ENCODE measurements at regions not wholly inside any gene's neighbourhood (a gene's known extent, or its start where the extent isn't known, plus 50 kb on each side); places are given as distances from the start of the nearest gene placed in this dataset.

DNA sequence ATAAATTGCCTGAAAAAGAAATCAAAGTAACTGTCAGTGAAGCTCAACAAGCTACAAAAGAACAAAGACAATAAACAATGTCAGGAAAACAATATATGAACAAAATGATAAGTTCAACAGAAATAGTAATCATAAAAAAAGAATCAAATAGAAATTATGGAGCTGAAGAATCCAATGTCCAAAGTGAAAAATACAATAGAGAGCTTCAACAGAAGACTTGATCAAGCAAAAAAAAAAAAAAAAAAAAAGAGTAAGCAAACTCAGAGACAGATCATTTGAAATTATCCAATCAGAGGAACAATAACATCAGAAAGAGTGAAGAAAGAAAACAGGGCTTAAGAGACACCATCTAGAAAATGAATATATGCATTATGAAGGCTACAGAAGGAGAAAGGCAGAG lies 251.4 kb upstream of the SAMSN1 start:
- no peak overlapping the region for H3K27ac ChIP-seq
- TF ChIP-seq, protein P1, sequence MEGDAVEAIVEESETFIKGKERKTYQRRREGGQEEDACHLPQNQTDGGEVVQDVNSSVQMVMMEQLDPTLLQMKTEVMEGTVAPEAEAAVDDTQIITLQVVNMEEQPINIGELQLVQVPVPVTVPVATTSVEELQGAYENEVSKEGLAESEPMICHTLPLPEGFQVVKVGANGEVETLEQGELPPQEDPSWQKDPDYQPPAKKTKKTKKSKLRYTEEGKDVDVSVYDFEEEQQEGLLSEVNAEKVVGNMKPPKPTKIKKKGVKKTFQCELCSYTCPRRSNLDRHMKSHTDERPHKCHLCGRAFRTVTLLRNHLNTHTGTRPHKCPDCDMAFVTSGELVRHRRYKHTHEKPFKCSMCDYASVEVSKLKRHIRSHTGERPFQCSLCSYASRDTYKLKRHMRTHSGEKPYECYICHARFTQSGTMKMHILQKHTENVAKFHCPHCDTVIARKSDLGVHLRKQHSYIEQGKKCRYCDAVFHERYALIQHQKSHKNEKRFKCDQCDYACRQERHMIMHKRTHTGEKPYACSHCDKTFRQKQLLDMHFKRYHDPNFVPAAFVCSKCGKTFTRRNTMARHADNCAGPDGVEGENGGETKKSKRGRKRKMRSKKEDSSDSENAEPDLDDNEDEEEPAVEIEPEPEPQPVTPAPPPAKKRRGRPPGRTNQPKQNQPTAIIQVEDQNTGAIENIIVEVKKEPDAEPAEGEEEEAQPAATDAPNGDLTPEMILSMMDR (IDR thresholded peaks at IDR 0.05): no peak
- no peaks in the 10 kb centered on the region for H3K9me3 ChIP-seq
- H3K4me1 ChIP-seq (ENCODE audit: control insufficient read depth in 1 of 2, insufficient read depth in 1 of 2, low read depth in 1 of 2, low read length in 1 of 2): no peaks in the 10 kb centered on the region
- H3K4me3 ChIP-seq (ENCODE audit: low read depth in 1 of 2, low read length in 1 of 2): no peak overlapping the region
- no peaks in the 10 kb centered on the region for H3K36me3 ChIP-seq
- no peaks in the 10 kb centered on the region for H3K27me3 ChIP-seq

DNA sequence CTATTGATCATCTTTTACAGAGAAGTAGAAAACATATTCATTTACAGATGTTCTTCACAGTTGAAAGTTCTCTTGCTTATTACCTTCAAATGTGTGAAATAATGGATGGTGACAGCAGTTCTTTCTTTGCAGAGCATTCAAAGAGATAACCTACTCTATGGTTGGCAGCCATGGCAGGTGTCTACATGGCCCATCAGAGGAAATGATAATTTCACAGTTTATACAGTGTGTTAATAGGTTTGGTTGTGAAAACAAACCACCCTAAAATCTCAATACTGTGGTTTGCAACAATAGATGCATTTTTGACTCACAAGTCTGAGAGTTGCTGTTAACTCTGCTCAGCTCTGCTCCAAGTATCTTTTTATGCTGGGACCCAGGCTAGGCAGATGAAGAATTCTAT lies 241.2 kb upstream of the SAMSN1 start:
- Histone ChIP-seq H3K27ac (no peak overlapping the region), H3K4me1 (ENCODE audit: control insufficient read depth in 1 of 2, insufficient read depth in 1 of 2, low read depth in 1 of 2, low read length in 1 of 2) (no peaks in the 10 kb centered on the region), H3K9me3 (no peaks in the 10 kb centered on the region), H3K27me3 (no peaks in the 10 kb centered on the region), H3K36me3 (no peaks in the 10 kb centered on the region), H3K4me3 (ENCODE audit: low read depth in 1 of 2, low read length in 1 of 2) (no peak overlapping the region)
- TF ChIP-seq, protein P1 (IDR thresholded peaks at IDR 0.05): no peak

DNA sequence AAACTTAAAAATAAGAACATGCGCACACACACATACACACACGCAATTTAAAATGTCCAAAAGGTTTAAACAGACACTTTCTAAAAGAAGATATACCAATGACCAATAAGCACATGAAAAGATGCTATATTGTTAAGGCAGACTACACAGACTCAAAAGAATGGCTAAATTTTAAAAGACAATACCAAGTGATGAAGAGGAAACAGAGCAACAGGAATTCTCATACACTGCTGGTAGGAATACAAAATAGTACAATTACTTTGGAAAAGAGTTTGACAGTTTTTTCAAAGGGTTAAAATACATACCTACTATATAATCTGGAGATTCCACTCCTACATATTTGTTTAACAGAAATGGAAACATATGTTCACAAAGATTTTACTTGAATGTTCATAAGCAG lies 239.6 kb upstream of the SAMSN1 start:
- no peaks in the 10 kb centered on the region for H3K36me3 ChIP-seq

DNA sequence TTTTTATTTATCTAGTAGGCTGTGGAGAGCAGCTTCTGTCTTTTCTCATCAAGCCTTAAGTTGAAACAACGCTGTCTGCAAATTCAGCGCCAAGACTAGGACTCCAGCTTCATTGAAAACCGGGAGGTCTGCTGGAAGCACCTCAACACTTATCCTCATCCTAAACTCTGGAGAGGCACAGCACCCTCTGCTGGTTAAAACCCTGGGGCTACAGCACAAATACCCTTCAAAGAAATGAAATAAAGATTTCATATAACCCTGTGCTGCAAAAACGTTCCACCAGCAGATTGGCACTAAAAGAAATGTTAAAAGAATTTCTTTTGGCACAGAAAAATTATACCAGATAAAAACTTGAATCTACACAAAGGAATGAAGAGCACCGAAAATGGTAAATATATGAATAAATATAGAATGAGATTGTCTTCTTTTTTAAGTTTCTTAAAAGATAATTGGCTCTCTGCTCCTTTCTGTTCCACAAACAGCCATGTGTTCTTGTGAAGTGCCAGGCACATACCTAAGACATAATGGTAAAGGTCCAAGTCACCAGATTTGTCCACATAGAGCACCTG lies 227.7 kb upstream of the SAMSN1 start:
- Histone ChIP-seq H3K4me3 (ENCODE audit: low read depth in 1 of 2, low read length in 1 of 2) (no peak overlapping the region), H3K9me3 (no peaks in the 10 kb centered on the region)

More for the DNA sequence above, 239.6 kb upstream of the SAMSN1 start:
- Histone ChIP-seq H3K27ac (no peak overlapping the region), H3K4me1 (ENCODE audit: control insufficient read depth in 1 of 2, insufficient read depth in 1 of 2, low read depth in 1 of 2, low read length in 1 of 2) (no peaks in the 10 kb centered on the region), H3K27me3 (no peaks in the 10 kb centered on the region), H3K4me3 (ENCODE audit: low read depth in 1 of 2, low read length in 1 of 2) (no peak overlapping the region), H3K9me3 (no peaks in the 10 kb centered on the region)
- TF ChIP-seq, protein P1 (IDR thresholded peaks at IDR 0.05): no peak

DNA sequence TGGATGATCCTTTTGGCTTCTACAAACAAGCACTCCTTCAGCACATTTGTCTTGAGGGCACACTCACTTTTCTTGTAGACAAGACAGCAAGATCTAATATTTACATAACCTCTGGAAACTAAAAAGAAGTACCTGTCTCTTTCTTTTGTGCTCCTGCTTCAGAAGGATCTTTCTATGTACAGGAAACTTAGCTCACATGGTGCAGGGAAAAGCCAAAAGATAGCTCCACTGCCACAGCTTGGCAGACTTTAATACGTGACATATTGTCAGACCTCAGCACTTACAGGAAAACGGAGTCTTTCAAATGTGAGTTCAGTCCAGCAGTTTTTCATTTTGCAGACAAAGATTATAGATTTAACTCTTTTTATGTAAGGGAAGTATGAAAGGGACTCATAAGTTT lies 225.5 kb upstream of the SAMSN1 start:
- no peaks in the 10 kb centered on the region for H3K36me3 ChIP-seq
- no peak overlapping the region for H3K4me3 ChIP-seq (ENCODE audit: low read depth in 1 of 2, low read length in 1 of 2)
- TF ChIP-seq, protein P1 (IDR thresholded peaks at IDR 0.05): no peak
- no peaks in the 10 kb centered on the region for H3K4me1 ChIP-seq (ENCODE audit: control insufficient read depth in 1 of 2, insufficient read depth in 1 of 2, low read depth in 1 of 2, low read length in 1 of 2)
- H3K27me3 ChIP-seq: no peaks in the 10 kb centered on the region
- H3K27ac ChIP-seq: no peak overlapping the region
- no peaks in the 10 kb centered on the region for H3K9me3 ChIP-seq

More for the DNA sequence above, 227.7 kb upstream of the SAMSN1 start:
- TF ChIP-seq, protein P1 (IDR thresholded peaks at IDR 0.05): no peak
- Histone ChIP-seq H3K27ac (no peak overlapping the region), H3K36me3 (no peaks in the 10 kb centered on the region), H3K4me1 (ENCODE audit: control insufficient read depth in 1 of 2, insufficient read depth in 1 of 2, low read depth in 1 of 2, low read length in 1 of 2) (no peaks in the 10 kb centered on the region), H3K27me3 (no peaks in the 10 kb centered on the region)

DNA sequence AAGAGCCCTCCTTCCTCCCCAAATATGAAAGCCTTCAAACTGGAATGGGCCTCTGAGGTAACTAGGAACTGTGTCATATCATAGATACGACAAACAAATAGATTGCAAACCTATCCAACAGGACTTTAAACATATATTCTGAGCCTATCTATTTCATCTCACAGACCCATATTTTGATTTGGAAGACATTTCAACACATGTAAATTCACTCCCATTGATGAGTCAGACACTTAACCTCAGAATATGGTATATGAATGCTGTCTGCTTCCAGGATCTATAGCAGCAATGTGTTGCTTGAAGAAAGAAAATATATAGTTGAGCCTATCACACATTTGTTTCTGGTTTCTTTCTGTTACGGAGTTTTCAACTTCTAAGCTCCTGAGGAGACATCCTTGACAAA lies 221.9 kb upstream of the SAMSN1 start:
- Histone ChIP-seq H3K4me3 (ENCODE audit: low read depth in 1 of 2, low read length in 1 of 2) (no peak overlapping the region), H3K36me3 (no peaks in the 10 kb centered on the region), H3K27me3 (no peaks in the 10 kb centered on the region), H3K4me1 (ENCODE audit: control insufficient read depth in 1 of 2, insufficient read depth in 1 of 2, low read depth in 1 of 2, low read length in 1 of 2) (peaks cover under 1% of the 10 kb centered on the region in 2 experiments), H3K27ac (no peak overlapping the region), H3K9me3 (no peaks in the 10 kb centered on the region)
- TF ChIP-seq, protein P1 (IDR thresholded peaks at IDR 0.05): no peak

Data from neutrophil (primary cell).